Eye (tissue), 1 donor: ENCODE measurements at regions not wholly inside any gene's neighbourhood (a gene's known extent, or its start where the extent isn't known, plus 50 kb on each side); places are given as distances from the start of the nearest gene placed in this dataset.
A peak's percentile ranks its signal among the peaks of the same experiment; 100 is the strongest.

Source experiments
- DNase-seq: peaks from one replicate; pipeline ENCODE4 v3.0.0-alpha.2; 2015

DNA sequence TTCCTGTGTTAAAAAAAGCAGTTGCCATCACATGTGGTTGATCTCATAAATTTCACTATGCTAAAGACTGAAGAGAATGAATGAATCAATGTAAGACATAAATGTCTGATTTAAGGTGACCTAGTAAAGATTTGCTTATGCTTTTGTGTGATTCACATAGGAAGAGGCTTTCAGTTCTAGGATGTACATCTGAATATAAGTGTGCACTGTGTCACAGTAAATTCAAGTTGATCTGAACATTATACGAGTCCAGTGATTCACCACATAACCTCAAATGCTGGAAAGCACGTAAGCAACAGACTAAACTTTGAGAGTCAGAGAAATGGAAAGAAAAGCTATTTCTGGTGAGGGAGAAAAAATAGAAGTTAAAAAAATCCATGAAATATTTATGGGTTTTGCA, 567.9 kb downstream of the EPHA5 start:
- no peak for DNase-seq

DNA sequence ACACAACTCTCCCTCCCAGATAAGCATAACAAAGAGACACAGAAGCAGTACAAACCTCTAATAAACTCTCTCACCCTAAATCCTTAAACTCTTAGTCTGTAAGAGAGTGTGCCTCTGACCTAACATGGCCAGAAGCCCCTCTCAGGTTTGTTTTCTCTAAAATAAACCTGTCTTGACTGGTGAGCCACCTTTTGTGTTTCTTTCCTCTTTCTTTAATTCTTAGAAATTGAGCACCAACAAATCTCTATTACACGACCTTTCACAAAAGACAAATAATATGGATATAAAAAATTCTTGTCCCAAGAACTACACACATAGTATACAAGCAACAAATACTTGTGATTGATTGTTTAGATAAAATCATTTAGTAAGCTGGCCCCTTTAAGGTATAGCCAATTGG, 573.7 kb downstream of the EPHA5 start:
- DNase-seq = no peak

DNA sequence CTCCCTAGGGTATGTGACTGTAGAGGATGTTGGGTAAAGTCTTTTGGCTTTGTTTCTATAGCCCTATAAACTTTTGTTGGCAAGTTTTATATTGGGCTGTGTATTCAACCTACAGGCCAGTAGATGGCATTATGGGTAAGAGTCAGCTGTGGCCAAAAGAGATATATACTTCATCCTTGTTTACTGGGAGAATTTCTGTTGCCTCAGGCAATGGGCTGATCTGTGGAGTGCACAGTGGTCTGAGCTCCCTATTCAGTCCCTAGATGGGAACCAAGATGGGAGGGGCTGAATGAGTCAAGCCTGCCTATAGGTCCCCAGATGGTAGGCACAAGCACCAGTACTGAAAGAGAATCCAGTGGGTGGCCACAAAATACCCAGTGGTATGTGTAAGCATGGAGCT, 580.6 kb downstream of the EPHA5 start:
- peak; percentile 29 for DNase-seq

GRCh38 chr4:65083076-65083475, 587.2 kb downstream of the EPHA5 start:
- DNase-seq = no peak

DNA sequence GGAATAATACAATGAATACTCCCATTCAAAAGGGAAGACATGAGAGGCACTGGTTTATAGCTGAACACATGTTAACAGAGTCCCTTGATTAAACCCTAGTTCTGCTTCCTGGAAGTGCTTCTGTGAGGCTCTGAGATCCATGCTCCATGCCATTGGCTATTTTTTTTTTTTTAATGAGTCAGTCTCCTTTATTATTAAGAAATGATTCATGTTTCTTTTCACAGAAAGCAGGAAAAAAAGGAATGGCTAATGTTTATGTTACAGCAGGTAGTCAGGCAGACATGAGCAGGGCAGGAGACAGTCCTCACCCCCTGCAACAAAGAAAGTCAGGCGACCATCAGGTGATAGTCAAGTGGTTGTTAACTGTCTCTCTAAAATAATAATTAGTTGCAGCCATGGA, 598.7 kb downstream of the EPHA5 start:
- no peak for DNase-seq

DNA sequence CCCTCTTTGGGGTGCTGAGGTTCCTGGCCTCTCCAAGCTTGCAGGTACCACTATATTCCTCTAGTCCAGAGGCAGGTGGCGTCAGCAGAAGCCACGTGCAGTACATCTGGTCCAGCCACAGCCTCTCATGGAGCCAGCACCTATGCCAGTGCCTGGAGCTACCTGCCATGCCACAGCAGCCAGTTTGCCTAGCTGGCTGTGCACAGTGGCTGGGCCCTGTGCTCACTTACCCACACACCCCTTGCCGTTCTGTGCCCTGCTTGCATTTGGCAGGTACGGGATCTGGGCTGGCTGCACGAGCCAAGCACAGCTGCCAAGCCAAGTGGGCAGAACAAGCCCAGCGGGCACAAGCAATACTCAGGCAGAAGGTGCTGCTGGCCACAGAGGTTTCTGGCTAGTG, 601.1 kb downstream of the EPHA5 start:
- DNase-seq = no peak

DNA sequence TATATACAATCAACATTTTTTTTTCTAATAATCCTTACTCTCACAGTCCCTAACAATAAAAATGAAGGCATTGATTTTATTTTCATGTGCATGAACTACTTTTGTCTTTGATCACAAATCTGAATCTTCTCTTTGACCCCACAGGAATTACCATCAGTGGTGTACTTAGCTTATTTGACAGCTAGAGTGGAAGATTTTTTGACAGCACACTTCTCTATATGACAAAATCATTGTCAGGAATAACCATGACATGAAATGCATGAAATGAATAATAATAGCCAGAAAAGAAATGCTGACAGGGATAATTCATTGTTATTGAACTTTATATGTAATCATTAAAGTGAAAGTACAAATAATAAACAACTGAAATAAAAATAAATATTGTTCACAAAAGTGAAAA, 604.2 kb downstream of the EPHA5 start:
- DNase-seq = peak; percentile 44

GRCh38 chr4:65063601-65064000, 606.7 kb downstream of the EPHA5 start:
- DNase-seq = no peak

- no peak for DNase-seq
Measured at GRCh38 chr4:65050786-65051185, 619.5 kb downstream of the EPHA5 start.

DNA sequence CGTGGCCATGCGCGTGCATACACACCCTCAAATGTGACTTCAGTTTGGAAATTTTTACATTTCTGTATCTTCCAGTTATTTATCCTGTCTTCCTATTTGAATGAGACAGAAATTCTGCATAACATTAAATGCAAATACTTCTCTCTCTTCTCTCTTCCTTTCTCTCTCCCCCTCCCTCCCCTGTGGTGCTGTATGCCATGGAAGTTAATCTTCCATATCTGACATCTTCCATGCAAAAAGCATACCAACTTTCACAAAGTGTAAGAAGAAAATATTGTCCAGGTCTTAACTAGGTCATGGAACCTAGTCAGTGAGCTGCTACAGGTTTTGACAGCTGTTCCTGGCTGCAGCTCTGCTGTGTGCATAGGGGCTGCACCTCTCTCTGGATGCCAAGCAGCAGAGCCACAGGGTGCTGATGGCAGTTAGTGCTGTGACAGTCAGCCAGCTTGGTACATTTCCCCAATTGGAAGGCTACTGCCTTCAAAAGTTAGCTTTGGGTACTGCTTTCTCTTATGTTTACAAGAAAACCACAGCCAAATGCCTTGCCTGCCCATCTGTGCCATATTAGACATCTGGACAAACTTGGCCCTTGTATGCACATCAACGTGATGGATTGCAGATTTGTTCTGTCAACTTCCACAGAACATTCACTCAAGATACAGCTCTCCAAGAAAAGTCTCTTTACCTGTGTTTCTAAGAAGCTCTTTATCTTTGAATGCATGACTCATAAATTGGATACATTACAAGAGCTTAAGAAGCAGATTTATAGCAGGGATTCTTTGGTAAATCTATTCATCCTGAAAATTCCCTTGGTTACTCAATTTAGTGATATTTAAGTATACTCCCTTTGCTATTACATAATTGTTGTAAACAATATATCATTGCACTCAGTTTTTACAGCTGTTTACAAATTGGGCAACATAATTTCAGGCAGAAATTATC, 623.8 kb downstream of the EPHA5 start:
- peak; percentile 42 for DNase-seq

GRCh38 chr4:65033899-65034298, 624.6 kb upstream of the TECRL start:
- DNase-seq = no peak

- no peak for DNase-seq
Measured at GRCh38 chr4:65028592-65028991, 619.3 kb upstream of the TECRL start.

- DNase-seq = no peak
Measured at GRCh38 chr4:65023883-65024670, 614.8 kb upstream of the TECRL start.

DNA sequence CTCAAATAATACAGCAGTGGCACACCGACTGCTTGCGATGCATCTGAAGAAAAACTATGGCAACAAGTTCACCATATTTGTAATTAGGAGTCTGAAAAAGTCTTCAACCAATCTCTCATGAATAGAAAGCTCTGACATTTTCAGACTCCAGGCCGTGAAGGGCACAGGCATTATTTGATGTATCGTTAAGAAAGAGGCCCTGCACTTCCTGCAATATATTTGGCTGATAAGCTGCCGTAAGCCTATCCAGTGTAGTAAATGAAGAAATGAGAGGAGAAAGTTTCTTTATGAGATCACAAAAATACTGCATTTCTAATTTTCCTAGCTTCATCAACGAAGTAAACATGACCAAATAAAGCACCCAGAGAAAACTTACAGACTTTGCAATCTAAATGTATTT, 613.8 kb upstream of the TECRL start:
- DNase-seq = no peak

DNA sequence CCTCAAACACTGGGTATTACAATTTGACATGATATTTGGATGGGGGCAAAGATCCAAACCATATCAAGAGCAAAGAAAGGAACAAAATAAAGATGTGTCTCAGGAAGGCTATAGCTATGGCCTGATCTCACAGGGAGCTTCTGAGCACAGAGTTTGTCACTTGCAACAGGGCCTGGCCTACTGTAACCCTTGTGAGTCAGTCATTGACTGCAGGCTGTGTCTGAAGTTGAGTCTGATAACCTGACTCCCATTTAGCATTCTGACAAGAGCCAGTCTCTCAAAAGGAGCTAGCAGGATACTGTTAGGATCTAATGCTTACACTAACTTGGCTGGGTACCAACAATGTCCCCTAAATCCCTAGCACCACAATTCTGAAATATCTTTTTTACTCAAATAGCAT, 612.5 kb upstream of the TECRL start:
- no peak for DNase-seq

GRCh38 chr4:65021149-65021548, 611.9 kb upstream of the TECRL start:
- DNase-seq = no peak

GRCh38 chr4:65019775-65020174, 610.5 kb upstream of the TECRL start:
- DNase-seq = no peak

DNA sequence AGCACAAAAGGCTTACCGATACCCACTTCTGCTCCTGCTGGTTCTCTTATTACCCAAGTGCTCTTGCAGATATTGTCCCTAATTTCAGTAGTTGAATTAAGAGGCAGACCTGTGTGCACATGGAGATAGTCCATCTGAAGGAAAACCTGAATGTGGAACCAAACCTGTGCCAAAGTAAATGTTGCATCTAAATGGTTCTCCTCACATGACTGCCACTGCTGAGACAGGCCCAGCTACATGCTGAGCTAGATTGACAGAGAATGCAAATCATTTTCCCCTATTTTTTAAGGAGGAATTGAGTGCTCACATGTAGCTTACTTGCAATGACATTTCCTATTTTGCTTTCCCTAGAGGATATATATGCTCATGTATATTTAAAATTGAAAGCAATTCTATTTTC, 609.1 kb upstream of the TECRL start:
- DNase-seq = no peak

GRCh38 chr4:65014078-65014477, 604.8 kb upstream of the TECRL start:
- no peak for DNase-seq

GRCh38 chr4:65007841-65008439, 598.7 kb upstream of the TECRL start:
- peak; percentile 72 for DNase-seq

DNA sequence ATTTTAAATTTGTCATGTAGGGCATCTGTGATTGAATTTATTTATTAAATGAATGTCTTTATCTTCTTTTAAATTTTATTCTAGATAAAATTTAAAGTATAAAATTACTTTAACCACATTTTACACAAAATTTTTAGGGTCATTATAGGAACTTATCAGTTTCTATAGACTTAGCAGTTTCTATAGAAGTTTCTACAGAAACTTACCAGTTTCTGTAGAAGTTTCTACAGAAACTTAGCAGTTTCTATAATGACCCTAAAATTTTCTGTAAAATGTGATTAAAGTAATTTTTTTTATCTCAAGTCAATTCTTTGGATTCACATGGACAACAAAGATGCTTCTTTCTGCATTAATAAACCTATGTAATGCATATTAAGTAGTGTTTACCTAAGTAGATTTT, 565.9 kb upstream of the TECRL start:
- no peak for DNase-seq

DNA sequence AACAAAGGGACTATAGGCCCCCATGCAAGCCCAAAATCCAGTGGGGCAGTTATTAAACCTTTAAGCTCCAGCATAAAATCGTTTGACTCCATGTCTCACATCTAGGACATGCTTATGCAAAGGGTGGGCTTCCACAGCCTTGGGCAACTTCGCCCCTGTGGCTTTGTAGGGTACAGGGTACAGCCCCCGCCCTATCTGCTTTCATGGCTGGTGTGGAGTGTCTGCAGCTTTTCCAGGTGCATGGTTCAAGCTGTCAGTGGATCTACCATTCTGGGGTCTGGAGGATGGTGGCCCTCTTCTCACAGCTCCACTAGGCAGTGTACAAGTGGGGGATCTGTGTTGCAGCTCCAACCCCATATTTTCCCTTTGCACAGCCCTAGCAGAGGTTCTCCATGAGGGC, 559.8 kb upstream of the TECRL start:
- DNase-seq = no peak

- peak; percentile 2 for DNase-seq
Measured at GRCh38 chr4:64967286-64967685, 558.0 kb upstream of the TECRL start.

- DNase-seq = no peak
Measured at GRCh38 chr4:64960516-64960915, 551.3 kb upstream of the TECRL start.
